Glutamatergic neuron (in vitro differentiated cells): ENCODE measurements at regions not wholly inside any gene's neighbourhood (a gene's known extent, or its start where the extent isn't known, plus 50 kb on each side); places are given as distances from the start of the nearest gene placed in this dataset.

Experiments used
- DNase-seq: peaks from one replicate; pipeline ENCODE4 v3.0.0; 2022
- H3K27ac Mint-ChIP-seq: one replicate; pipeline ENCODE4 v1.8.0; 2020; ENCODE audit warnings: mild to moderate bottlenecking, mixed read lengths, inconsistent platforms; ENCODE audit not compliant: unreplicated experiment
- H3K27me3 Mint-ChIP-seq: one replicate; pipeline ENCODE4 v1.8.0; 2020; ENCODE audit warnings: mild to moderate bottlenecking, moderate library complexity, mixed read lengths, inconsistent platforms; ENCODE audit not compliant: unreplicated experiment
- H3K36me3 Mint-ChIP-seq: one replicate; pipeline ENCODE4 v1.8.0; 2020; ENCODE audit warnings: mild to moderate bottlenecking, mixed read lengths, inconsistent platforms; ENCODE audit not compliant: unreplicated experiment
- H3K4me1 Mint-ChIP-seq: one replicate; pipeline ENCODE4 v1.8.0; 2020; ENCODE audit warnings: mild to moderate bottlenecking, low read depth, mixed read lengths, inconsistent platforms; ENCODE audit not compliant: unreplicated experiment
- H3K4me3 Mint-ChIP-seq: one replicate; pipeline ENCODE4 v1.8.0; 2020; ENCODE audit warnings: mild to moderate bottlenecking, mixed read lengths, inconsistent platforms; ENCODE audit not compliant: unreplicated experiment
- H3K9me3 Mint-ChIP-seq: one replicate; pipeline ENCODE4 v1.8.0; 2020; ENCODE audit warnings: mild to moderate bottlenecking, moderate library complexity, mixed read lengths, inconsistent platforms; ENCODE audit not compliant: unreplicated experiment
- TF ChIP-seq, protein P1 (sequence below): fragments of 200-600 bp; sonication (generic); IDR thresholded peaks from one replicate; pipeline ENCODE4 v1.5.0; 2021; ENCODE audit not compliant: partially characterized antibody, unreplicated experiment

DNA sequence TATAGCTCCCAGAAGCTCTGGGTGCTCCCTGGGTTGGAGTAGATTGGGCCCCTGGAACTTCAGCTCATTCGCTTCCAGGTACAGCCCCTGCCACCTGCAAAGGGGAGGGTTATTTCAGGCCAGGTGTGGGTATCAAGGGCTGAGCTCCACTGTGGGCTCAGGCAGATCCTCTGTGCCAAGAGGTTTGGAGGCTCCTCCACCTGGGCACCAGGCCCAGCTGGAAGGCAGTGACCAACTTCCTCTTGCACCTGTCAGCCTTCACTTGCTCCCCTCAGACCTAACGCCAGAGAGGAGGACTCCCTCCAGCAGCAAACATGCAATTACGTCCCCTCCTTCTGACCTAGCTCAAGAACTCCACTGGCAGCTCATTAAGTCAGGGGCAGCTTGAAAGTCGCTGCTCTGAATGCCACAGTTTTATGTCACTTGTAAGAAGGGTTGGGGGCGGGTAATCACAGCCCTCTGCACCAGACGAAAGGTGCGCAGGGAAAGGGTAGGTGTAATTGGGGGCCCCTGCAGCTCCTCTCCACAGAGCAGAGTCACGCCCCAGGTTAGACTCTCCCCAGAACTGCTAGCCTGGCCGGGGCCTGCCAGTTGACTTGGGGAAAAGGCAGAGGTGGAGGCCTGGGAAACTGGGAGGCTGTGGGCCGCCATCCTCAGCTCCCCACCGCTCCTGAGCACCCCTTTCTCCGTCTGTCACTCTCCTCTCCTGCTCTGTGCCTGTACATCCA lies 125.0 kb upstream of the TMPRSS2 start:
- Mint-ChIP-seq H3K4me1 (no peaks in the 10 kb centered on the region), H3K36me3 (peaks cover 10% of the 10 kb centered on the region), H3K27ac (no peak overlapping the region), H3K27me3 (no peaks in the 10 kb centered on the region), H3K9me3 (peaks cover 6% of the 10 kb centered on the region), H3K4me3 (no peak overlapping the region)
- TF ChIP-seq, protein P1, sequence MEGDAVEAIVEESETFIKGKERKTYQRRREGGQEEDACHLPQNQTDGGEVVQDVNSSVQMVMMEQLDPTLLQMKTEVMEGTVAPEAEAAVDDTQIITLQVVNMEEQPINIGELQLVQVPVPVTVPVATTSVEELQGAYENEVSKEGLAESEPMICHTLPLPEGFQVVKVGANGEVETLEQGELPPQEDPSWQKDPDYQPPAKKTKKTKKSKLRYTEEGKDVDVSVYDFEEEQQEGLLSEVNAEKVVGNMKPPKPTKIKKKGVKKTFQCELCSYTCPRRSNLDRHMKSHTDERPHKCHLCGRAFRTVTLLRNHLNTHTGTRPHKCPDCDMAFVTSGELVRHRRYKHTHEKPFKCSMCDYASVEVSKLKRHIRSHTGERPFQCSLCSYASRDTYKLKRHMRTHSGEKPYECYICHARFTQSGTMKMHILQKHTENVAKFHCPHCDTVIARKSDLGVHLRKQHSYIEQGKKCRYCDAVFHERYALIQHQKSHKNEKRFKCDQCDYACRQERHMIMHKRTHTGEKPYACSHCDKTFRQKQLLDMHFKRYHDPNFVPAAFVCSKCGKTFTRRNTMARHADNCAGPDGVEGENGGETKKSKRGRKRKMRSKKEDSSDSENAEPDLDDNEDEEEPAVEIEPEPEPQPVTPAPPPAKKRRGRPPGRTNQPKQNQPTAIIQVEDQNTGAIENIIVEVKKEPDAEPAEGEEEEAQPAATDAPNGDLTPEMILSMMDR = no peak
- no peak for DNase-seq

DNA sequence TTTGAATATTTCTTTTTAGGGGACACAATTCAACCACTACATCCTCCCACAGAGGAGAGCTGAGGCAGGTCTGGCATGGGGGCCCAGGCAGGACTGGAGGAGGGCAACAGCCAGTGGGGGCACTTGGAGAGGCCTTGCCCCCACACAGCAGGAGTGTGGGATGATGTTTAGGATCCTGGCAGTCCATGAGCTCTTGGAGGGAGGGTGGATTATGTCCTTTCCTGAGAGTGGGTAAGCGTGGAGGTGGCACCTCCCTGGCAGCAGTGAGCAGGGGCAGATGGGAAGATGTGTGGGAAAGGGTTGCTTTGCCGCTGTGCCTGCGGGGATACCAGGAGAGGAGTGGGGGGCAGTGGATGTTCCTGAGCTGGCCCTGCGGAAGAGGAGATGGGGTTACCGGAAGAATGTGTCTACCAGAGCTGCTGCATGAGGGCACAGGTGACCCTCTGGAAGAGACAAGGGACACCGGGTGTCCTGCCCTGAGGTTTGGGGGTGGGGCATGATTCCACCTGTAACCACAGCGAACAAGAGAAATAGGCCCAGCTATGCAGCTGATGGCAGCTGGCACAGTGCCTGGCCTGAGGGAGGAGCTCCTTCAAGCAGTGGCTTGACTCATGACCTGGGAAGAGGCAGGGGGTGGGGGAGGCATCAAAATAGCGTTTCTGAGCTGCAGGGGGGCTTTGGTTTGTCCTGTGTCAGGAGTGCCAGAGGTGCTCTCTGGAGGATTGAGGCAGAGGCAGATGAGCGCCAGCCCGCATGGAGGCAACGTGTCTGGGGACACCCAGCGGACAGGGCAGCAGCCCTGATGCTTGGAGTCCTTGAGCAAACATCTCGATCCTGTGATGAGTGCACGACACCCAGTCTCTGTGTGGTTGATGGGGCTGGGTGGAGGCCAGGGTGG lies 123.9 kb upstream of the TMPRSS2 start:
- H3K4me3 Mint-ChIP-seq = no peak overlapping the region
- no peaks in the 10 kb centered on the region for H3K27me3 Mint-ChIP-seq
- H3K36me3 Mint-ChIP-seq = peaks cover 10% of the 10 kb centered on the region
- H3K27ac Mint-ChIP-seq = no peak overlapping the region
- TF ChIP-seq, protein P1 = no peak
- H3K9me3 Mint-ChIP-seq = peaks cover 5% of the 10 kb centered on the region
- DNase-seq = no peak
- H3K4me1 Mint-ChIP-seq = no peaks in the 10 kb centered on the region

DNA sequence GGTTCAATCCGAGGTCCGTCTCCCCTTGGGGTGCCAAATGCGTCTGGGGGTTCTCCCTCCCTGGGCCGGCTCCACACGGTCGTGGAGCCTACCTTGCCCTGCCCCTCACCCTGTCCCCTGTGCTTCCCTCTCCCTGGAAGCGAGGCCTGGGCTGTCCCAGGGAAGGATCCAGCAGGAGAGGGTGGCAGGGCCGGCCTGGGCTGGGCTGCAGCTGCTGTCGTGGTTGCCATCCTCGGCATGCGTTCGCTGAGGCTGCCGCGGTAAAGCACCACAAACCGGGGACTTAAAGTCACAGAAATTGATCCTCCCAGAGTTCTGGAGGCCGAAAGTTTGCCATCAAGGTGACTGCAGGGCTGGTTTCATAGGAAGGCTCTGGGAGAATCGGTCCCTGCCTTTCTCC lies 123.0 kb upstream of the TMPRSS2 start:
- TF ChIP-seq, protein P1 = no peak
- Mint-ChIP-seq H3K4me1 (no peaks in the 10 kb centered on the region), H3K27me3 (peaks cover 2% of the 10 kb centered on the region), H3K36me3 (peaks cover 10% of the 10 kb centered on the region), H3K27ac (no peak overlapping the region), H3K9me3 (peaks cover 7% of the 10 kb centered on the region), H3K4me3 (no peak overlapping the region)
- DNase-seq = no peak

DNA sequence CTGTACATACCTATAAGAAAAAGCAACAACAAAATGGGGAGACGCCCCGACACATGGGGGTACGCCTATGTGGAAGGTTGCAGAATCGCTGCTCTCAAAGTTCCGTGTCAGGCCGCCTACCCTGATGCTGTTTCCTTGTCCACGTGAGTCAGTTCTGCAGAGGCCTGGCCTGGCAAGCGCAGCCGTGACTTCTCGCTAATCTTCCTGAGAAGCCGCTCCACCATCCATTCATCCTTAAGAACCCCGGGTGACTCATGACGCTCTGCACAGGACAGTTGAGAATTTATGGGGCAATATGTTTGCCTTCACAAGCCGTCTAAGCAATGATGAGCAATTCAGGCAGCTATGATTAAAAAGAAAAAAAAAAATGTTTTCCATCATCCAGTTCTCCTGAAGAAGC lies 122.3 kb upstream of the TMPRSS2 start:
- TF ChIP-seq, protein P1 = no peak
- Mint-ChIP-seq H3K27me3 (peaks cover 4% of the 10 kb centered on the region), H3K36me3 (peaks cover 10% of the 10 kb centered on the region), H3K9me3 (peaks cover 4% of the 10 kb centered on the region), H3K4me1 (no peaks in the 10 kb centered on the region), H3K4me3 (no peak overlapping the region), H3K27ac (no peak overlapping the region)
- DNase-seq = no peak

DNA sequence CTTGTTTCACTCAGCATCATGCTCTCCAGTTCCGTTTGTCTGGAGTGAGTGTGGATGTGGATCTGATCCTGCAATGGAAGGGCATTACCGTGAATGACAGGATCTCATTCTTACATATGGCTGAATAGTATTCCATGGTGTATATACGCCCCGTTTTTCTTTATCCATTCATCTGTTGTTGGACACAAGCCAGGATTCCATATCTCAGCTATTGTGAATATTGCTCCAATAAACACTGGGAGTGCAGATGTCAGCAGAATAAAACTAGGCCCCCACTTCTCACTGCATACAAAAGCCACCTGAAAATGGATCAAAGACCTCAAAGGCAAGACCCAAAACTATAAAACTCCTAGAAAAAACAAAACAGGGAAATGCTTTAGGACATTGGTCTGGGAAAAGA lies 120.3 kb upstream of the TMPRSS2 start:
- TF ChIP-seq, protein P1 = no peak
- H3K27me3 Mint-ChIP-seq = peaks cover 4% of the 10 kb centered on the region
- no peaks in the 10 kb centered on the region for H3K4me1 Mint-ChIP-seq
- peaks cover 6% of the 10 kb centered on the region for H3K9me3 Mint-ChIP-seq
- H3K36me3 Mint-ChIP-seq = peaks cover 16% of the 10 kb centered on the region
- H3K27ac Mint-ChIP-seq = no peak overlapping the region
- H3K4me3 Mint-ChIP-seq = no peak overlapping the region
- DNase-seq = no peak
